Colonic mucosa (tissue), 4 donors: ENCODE measurements at regions not wholly inside any gene's neighbourhood (a gene's known extent, or its start where the extent isn't known, plus 50 kb on each side); places are given as distances from the start of the nearest gene placed in this dataset.

ENCODE experiments used
- DNase-seq: peaks from one replicate; pipeline ENCODE4 v3.0.0-alpha.2; 2020
- H3K27ac ChIP-seq: fragments of 200-600 bp; one replicate; pipeline ENCODE4 v1.8.0; 2021
- H3K27me3 ChIP-seq: fragments of 200-600 bp; one replicate; pipeline ENCODE4 v1.8.0; 2021
- H3K36me3 ChIP-seq: fragments of 200-600 bp; one replicate; pipeline ENCODE4 v1.8.0; 2021
- H3K4me1 ChIP-seq: fragments of 200-600 bp; one replicate; pipeline ENCODE4 v1.8.0; 2021; ENCODE audit warnings: mild to moderate bottlenecking
- H3K4me3 ChIP-seq: fragments of 200-600 bp; one replicate; pipeline ENCODE4 v1.8.0; 2021
- H3K9ac ChIP-seq, 2 donors: one replicate each; pipeline ENCODE4 v1.7.0; 2013; ENCODE audit warnings: control low read depth in 2 of 2, low read depth in 2 of 2, low read length in 2 of 2
- H3K9me3 ChIP-seq: fragments of 200-600 bp; one replicate; pipeline ENCODE4 v1.8.0; 2021
- intact Hi-C: fragments of 100-400 bp; cut with DNase I; formaldehyde crosslinking; loops from one replicate; pipeline ENCODE4 v1.14.1; 2022
- TF ChIP-seq, protein P1 (sequence below): fragments of 200-600 bp; IDR thresholded peaks from one replicate; pipeline ENCODE4 v1.8.0; 2022; ENCODE audit warnings: antibody characterized with exemption, mild to moderate bottlenecking
- donor health status: healthy.
- donor health status: DM: no; HTN: no; CAD: no.
- donor health status: DM: no; HTN: no; CAD: no.

DNA sequence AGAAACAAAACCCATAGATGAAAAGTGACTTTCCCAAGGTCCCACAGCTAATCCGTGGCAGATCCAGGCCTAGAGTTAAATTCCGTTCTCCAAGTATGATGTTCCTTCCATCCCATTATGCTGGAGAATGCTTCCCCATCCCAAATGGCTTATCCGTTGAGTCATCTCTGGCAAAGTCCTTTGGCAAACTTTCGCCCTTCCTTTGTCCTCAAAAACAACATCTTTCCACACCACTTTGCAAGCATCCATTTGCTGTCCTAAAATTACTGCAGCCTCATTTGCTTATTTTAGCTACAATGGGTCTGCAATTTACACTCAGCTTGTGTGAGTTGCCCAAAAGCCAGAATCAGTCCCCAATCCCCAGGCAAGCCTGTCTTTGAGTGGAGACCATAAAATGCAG is 304.0 kb upstream of the TLE3 start:
- Histone ChIP-seq H3K9ac (no peak overlapping the region), H3K27me3 (no peaks in the 10 kb centered on the region), H3K27ac (no peak overlapping the region), H3K4me3 (no peak overlapping the region), H3K9me3 (no peaks in the 10 kb centered on the region), H3K36me3 (no peaks in the 10 kb centered on the region), H3K4me1 (no peaks in the 10 kb centered on the region)
- no peak for DNase-seq
- intact Hi-C loops, result no loop called here
- TF ChIP-seq, protein P1, sequence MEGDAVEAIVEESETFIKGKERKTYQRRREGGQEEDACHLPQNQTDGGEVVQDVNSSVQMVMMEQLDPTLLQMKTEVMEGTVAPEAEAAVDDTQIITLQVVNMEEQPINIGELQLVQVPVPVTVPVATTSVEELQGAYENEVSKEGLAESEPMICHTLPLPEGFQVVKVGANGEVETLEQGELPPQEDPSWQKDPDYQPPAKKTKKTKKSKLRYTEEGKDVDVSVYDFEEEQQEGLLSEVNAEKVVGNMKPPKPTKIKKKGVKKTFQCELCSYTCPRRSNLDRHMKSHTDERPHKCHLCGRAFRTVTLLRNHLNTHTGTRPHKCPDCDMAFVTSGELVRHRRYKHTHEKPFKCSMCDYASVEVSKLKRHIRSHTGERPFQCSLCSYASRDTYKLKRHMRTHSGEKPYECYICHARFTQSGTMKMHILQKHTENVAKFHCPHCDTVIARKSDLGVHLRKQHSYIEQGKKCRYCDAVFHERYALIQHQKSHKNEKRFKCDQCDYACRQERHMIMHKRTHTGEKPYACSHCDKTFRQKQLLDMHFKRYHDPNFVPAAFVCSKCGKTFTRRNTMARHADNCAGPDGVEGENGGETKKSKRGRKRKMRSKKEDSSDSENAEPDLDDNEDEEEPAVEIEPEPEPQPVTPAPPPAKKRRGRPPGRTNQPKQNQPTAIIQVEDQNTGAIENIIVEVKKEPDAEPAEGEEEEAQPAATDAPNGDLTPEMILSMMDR, result no peak

DNA sequence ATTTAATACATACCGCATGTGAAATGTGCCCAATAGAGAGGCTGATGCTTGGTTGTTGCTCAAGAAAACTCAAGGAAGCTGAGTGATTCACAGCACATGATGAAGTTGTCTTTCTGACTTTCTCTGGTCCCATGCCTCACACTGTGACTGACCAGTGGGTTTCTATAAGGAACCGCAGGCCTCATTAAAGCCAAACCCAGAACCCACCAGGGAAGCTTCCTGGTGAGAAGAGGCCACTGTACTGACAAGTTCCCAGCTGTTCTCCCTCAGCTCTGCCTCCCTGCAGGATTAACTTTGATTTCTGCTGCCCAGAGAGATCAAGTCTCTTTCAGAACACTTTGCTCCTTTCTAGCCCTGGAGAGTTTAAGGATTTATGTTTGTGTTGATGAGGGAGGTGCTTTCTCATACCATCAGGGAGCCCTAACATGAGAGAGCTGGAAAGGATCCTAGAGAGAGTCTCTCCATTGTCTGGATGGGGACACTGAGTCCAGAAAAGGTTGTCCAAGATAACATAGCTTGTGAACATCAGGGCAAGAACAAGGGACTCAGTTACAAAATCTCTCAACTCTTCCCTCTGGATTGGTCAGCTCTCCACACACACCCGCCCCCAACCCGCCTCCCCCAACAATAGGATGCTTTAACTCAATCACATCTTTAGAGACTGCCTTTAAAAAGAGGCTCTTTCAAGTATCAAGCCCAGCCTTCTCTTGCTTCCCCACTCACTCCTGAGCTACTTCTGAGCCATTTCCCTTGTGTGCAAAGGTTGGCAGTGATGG is 303.2 kb upstream of the TLE3 start:
- no peak for DNase-seq
- H3K27ac ChIP-seq, result no peak overlapping the region

DNA sequence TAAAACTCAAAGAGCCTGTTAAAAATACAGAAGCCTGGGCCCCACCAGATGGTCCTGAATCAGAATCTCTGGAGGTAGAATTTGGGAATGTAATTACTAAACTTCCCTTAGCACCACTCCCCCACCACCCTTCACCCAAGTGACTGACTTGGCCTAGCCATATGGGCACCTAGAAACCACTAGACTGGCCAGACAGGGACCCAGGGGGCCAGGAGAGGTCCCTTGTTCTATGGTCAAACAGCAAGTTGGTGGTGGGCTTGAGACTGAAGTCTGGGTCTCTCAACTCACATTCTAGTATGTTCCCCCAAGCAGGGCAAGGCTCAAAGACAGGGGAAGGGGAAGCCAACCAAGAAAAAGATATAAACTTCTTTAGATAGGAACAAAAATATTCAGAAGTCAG is 301.5 kb upstream of the TLE3 start:
- TF ChIP-seq, protein P1, result no peak
- Histone ChIP-seq H3K9ac (no peak overlapping the region), H3K27me3 (no peaks in the 10 kb centered on the region), H3K4me1 (no peaks in the 10 kb centered on the region), H3K4me3 (no peak overlapping the region), H3K9me3 (no peaks in the 10 kb centered on the region), H3K27ac (no peak overlapping the region), H3K36me3 (no peaks in the 10 kb centered on the region)
- DNase-seq, result no peak
- intact Hi-C loops, result loop anchor here (5.0 kb wide), 1 partner anchor 48 kb away; no protein-coding TSS in a partner anchor

More for the DNA sequence above, 303.2 kb upstream of the TLE3 start:
- intact Hi-C loops, result no loop called here
- TF ChIP-seq, protein P1, result no peak
- Histone ChIP-seq H3K4me3 (no peak overlapping the region), H3K4me1 (no peaks in the 10 kb centered on the region), H3K9me3 (no peaks in the 10 kb centered on the region), H3K36me3 (no peaks in the 10 kb centered on the region), H3K27me3 (no peaks in the 10 kb centered on the region), H3K9ac (no peak overlapping the region)

DNA sequence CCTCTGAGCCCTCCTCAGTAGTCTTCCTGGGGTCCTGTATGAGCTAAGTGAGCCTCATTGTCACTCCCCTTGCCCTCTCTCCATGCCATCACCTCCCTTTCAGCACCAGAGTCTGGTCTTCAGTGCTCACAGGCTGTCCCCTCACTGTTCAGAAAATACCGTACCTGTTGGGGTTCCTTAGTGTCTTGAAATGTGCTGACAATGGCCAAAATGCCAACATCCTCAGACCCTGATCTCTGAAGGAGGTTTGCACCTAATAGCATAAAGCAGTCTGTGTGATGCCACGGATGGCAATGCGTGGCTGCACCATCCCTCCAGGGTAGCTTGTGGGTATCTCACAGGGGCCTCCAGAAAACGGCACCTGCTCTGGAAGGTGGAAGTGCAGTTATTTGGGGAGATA is 301.0 kb upstream of the TLE3 start:
- Histone ChIP-seq H3K27me3 (no peaks in the 10 kb centered on the region), H3K4me1 (no peaks in the 10 kb centered on the region), H3K9me3 (no peaks in the 10 kb centered on the region), H3K36me3 (no peaks in the 10 kb centered on the region), H3K27ac (no peak overlapping the region), H3K9ac (no peak overlapping the region), H3K4me3 (no peak overlapping the region)
- TF ChIP-seq, protein P1, result no peak
- DNase-seq, result no peak
- intact Hi-C loops, result loop anchor here (5.0 kb wide), 1 partner anchor 49 kb away; no protein-coding TSS in a partner anchor

DNA sequence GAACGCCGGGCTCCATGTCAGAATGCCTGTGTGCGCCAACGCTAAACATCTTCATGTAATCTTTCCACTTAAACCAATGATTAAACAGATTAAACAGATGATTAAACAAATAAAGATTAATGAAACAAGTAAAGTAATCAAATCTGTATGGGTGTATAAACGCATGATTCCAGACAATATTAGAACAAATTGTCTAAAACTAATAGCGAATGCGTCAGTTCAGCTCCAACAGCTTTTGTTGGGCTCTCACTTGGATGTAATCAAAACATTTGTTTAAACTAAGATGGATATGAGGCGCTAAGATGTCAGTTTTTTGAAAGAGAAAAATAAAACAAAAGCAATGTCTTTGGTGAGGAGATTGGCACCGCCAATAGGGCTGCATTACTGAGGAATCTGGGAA is 299.1 kb upstream of the TLE3 start:
- TF ChIP-seq, protein P1, result no peak
- Histone ChIP-seq H3K27ac (no peak overlapping the region), H3K4me1 (no peaks in the 10 kb centered on the region), H3K4me3 (no peak overlapping the region), H3K9me3 (no peaks in the 10 kb centered on the region), H3K27me3 (no peaks in the 10 kb centered on the region), H3K9ac (no peak overlapping the region), H3K36me3 (no peaks in the 10 kb centered on the region)
- no peak for DNase-seq
- intact Hi-C loops, result loop anchor here (5.0 kb wide), 1 partner anchor 50 kb away; no protein-coding TSS in a partner anchor
